ENCODE measurements at regions not wholly inside any gene's neighbourhood (a gene's known extent, or its start where the extent isn't known, plus 50 kb on each side); places are given as distances from the start of the nearest gene placed in this dataset.

DNA sequence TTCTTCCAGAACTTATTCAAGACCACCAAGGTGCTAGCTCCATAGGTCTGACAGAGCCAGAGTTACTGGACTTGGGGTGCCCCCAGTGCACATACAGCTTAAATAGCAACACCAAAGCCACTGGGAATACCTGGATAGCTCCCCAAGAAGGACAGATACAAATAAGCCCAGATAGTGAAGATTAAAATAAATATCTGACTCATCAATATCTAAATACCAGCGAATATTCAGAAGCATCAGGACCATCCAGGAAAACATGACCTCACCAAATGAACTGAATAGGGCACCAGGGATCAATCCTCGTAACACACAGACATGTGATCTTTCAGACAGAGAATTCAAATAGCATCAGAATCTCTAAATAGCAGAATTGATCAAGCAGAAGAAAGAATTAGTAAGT is 931.6 kb downstream of the OTOL1 start:
- no peak overlapping the region for H3K27ac Mint-ChIP-seq
- DNase-seq (ENCODE audit: low spot score) (no peak), ATAC-seq (no peak)
- POLR2A ChIA-PET = no interaction called here
- peaks cover 28% of the 10 kb centered on the region for H3K9me3 Mint-ChIP-seq
- no peaks in the 10 kb centered on the region for H3K4me1 Mint-ChIP-seq
- TF ChIP-seq OVOL2 (CRISPR knock-in tag; IDR thresholded peaks at IDR 0.05; ENCODE audit: borderline replicate concordance) (no peak), KAT7 (CRISPR knock-in tag; IDR thresholded peaks at IDR 0.05; ENCODE audit: borderline replicate concordance) (no peak), ZNF416 (CRISPR knock-in tag; IDR thresholded peaks at IDR 0.05) (no peak), TEAD4 (CRISPR knock-in tag; IDR thresholded peaks at IDR 0.05) (no peak), TCF7 (CRISPR knock-in tag; IDR thresholded peaks at IDR 0.05; ENCODE audit: low read depth) (no peak), TP53 (CRISPR knock-in tag; IDR thresholded peaks at IDR 0.05) (no peak), TEAD1 (CRISPR knock-in tag; IDR thresholded peaks at IDR 0.05) (no peak)
- TF ChIP-seq, protein P1, sequence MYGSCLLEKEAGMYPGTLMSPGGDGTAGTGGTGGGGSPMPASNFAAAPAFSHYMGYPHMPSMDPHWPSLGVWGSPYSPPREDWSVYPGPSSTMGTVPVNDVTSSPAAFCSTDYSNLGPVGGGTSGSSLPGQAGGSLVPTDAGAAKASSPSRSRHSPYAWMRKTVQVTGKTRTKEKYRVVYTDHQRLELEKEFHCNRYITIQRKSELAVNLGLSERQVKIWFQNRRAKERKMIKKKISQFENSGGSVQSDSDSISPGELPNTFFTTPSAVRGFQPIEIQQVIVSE (CRISPR knock-in tag; IDR thresholded peaks at IDR 0.05; ENCODE audit: borderline replicate concordance) = no peak
- TF ChIP-seq, protein P2, sequence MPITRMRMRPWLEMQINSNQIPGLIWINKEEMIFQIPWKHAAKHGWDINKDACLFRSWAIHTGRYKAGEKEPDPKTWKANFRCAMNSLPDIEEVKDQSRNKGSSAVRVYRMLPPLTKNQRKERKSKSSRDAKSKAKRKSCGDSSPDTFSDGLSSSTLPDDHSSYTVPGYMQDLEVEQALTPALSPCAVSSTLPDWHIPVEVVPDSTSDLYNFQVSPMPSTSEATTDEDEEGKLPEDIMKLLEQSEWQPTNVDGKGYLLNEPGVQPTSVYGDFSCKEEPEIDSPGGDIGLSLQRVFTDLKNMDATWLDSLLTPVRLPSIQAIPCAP (CRISPR knock-in tag; IDR thresholded peaks at IDR 0.05) = no peak
- TF ChIP-seq, protein P3, sequence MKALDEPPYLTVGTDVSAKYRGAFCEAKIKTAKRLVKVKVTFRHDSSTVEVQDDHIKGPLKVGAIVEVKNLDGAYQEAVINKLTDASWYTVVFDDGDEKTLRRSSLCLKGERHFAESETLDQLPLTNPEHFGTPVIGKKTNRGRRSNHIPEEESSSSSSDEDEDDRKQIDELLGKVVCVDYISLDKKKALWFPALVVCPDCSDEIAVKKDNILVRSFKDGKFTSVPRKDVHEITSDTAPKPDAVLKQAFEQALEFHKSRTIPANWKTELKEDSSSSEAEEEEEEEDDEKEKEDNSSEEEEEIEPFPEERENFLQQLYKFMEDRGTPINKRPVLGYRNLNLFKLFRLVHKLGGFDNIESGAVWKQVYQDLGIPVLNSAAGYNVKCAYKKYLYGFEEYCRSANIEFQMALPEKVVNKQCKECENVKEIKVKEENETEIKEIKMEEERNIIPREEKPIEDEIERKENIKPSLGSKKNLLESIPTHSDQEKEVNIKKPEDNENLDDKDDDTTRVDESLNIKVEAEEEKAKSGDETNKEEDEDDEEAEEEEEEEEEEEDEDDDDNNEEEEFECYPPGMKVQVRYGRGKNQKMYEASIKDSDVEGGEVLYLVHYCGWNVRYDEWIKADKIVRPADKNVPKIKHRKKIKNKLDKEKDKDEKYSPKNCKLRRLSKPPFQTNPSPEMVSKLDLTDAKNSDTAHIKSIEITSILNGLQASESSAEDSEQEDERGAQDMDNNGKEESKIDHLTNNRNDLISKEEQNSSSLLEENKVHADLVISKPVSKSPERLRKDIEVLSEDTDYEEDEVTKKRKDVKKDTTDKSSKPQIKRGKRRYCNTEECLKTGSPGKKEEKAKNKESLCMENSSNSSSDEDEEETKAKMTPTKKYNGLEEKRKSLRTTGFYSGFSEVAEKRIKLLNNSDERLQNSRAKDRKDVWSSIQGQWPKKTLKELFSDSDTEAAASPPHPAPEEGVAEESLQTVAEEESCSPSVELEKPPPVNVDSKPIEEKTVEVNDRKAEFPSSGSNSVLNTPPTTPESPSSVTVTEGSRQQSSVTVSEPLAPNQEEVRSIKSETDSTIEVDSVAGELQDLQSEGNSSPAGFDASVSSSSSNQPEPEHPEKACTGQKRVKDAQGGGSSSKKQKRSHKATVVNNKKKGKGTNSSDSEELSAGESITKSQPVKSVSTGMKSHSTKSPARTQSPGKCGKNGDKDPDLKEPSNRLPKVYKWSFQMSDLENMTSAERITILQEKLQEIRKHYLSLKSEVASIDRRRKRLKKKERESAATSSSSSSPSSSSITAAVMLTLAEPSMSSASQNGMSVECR (CRISPR knock-in tag; IDR thresholded peaks at IDR 0.05; ENCODE audit: borderline replicate concordance) = no peak
- H3K27me3 Mint-ChIP-seq (ENCODE audit: low read depth) = no peaks in the 10 kb centered on the region; the same call in 1 of the 2 replicates
- H3K36me3 Mint-ChIP-seq = peaks cover 9% of the 10 kb centered on the region
- CTCF ChIA-PET = no interaction called here
- no peak overlapping the region for H3K4me3 Mint-ChIP-seq

DNA sequence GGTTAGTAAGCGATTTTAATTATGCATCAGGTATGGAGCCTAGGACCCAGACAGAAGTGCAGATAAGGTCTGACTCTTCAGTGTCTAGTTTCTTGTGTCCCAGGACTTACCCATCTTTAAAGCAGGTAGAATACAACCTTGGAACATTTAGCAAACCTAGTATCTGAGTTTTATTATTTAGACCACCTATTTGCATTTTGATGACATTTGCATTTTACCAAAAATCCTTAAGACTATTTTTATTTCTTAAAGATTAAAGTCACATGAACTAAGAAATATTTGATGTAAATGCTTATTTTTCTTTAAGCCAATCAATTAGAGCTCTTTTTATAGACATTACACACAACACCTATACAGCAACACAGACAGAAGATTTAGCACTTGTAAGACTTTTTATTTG is 939.1 kb downstream of the OTOL1 start:
- DNase-seq (ENCODE audit: low spot score) (no peak), ATAC-seq (no peak)
- CTCF ChIA-PET = no interaction called here
- Mint-ChIP-seq H3K27ac (no peak overlapping the region), H3K27me3 (ENCODE audit: low read depth) (no peaks in the 10 kb centered on the region), H3K4me3 (no peak overlapping the region), H3K9me3 (peaks cover 54% of the 10 kb centered on the region), H3K36me3 (peaks cover 22% of the 10 kb centered on the region), H3K4me1 (no peaks in the 10 kb centered on the region)
- TF ChIP-seq NFYB (CRISPR knock-in tag; conservative IDR thresholded peaks at IDR 0.05; ENCODE audit: low read depth) = no peak
- TF ChIP-seq, protein P4, sequence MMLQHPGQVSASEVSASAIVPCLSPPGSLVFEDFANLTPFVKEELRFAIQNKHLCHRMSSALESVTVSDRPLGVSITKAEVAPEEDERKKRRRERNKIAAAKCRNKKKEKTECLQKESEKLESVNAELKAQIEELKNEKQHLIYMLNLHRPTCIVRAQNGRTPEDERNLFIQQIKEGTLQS (CRISPR knock-in tag; conservative IDR thresholded peaks at IDR 0.05) = no peak
- TF ChIP-seq FOXK1 (CRISPR knock-in tag; IDR thresholded peaks at IDR 0.05) = no peak
- TF ChIP-seq, protein P5, sequence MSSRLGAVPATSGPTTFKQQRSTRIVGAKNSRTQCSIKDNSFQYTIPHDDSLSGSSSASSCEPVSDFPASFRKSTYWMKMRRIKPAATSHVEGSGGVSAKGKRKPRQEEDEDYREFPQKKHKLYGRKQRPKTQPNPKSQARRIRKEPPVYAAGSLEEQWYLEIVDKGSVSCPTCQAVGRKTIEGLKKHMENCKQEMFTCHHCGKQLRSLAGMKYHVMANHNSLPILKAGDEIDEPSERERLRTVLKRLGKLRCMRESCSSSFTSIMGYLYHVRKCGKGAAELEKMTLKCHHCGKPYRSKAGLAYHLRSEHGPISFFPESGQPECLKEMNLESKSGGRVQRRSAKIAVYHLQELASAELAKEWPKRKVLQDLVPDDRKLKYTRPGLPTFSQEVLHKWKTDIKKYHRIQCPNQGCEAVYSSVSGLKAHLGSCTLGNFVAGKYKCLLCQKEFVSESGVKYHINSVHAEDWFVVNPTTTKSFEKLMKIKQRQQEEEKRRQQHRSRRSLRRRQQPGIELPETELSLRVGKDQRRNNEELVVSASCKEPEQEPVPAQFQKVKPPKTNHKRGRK (CRISPR knock-in tag; IDR thresholded peaks at IDR 0.05; ENCODE audit: borderline replicate concordance) = no peak
- TF ChIP-seq, protein P6, sequence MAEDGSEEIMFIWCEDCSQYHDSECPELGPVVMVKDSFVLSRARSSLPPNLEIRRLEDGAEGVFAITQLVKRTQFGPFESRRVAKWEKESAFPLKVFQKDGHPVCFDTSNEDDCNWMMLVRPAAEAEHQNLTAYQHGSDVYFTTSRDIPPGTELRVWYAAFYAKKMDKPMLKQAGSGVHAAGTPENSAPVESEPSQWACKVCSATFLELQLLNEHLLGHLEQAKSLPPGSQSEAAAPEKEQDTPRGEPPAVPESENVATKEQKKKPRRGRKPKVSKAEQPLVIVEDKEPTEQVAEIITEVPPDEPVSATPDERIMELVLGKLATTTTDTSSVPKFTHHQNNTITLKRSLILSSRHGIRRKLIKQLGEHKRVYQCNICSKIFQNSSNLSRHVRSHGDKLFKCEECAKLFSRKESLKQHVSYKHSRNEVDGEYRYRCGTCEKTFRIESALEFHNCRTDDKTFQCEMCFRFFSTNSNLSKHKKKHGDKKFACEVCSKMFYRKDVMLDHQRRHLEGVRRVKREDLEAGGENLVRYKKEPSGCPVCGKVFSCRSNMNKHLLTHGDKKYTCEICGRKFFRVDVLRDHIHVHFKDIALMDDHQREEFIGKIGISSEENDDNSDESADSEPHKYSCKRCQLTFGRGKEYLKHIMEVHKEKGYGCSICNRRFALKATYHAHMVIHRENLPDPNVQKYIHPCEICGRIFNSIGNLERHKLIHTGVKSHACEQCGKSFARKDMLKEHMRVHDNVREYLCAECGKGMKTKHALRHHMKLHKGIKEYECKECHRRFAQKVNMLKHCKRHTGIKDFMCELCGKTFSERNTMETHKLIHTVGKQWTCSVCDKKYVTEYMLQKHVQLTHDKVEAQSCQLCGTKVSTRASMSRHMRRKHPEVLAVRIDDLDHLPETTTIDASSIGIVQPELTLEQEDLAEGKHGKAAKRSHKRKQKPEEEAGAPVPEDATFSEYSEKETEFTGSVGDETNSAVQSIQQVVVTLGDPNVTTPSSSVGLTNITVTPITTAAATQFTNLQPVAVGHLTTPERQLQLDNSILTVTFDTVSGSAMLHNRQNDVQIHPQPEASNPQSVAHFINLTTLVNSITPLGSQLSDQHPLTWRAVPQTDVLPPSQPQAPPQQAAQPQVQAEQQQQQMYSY (CRISPR knock-in tag; IDR thresholded peaks at IDR 0.05) = no peak
- TF ChIP-seq TEAD4 (CRISPR knock-in tag; IDR thresholded peaks at IDR 0.05) = no peak
- no peak for TF ChIP-seq MYBL2 (CRISPR knock-in tag; IDR thresholded peaks at IDR 0.05)
- TF ChIP-seq ZNF121 (CRISPR knock-in tag; IDR thresholded peaks at IDR 0.05) = no peak
- TF ChIP-seq NR3C1 (CRISPR knock-in tag; conservative IDR thresholded peaks at IDR 0.05; ENCODE audit: low read depth) = no peak
- TF ChIP-seq CBFB (CRISPR knock-in tag; IDR thresholded peaks at IDR 0.05; ENCODE audit: low read depth) = no peak
- TF ChIP-seq HMGA2 (CRISPR knock-in tag; IDR thresholded peaks at IDR 0.05) = no peak
- no peak for TF ChIP-seq IRF2 (CRISPR knock-in tag; IDR thresholded peaks at IDR 0.05; ENCODE audit: borderline replicate concordance, low read depth)
- POLR2A ChIA-PET = no interaction called here

All from WTC11 (cell line).